WERI-Rb-1 (cell line): ENCODE measurements at regions not wholly inside any gene's neighbourhood (a gene's known extent, or its start where the extent isn't known, plus 50 kb on each side); places are given as distances from the start of the nearest gene placed in this dataset.

Source experiments
- DNase-seq: peaks from one replicate; pipeline ENCODE4 v3.0.0-alpha.2; 2020
- H3K27ac ChIP-seq: fragments of 250-450 bp; sonication (Bioruptor Pico); 2 replicates; pipeline ENCODE4 v1.5.1; 2020; ENCODE audit warnings: mild to moderate bottlenecking, moderate library complexity
- H3K27me3 ChIP-seq: fragments of 250-450 bp; sonication (Bioruptor Pico); 2 replicates; pipeline ENCODE4 v1.5.1; 2021; ENCODE audit warnings: mild to moderate bottlenecking, low read depth, moderate library complexity; ENCODE audit not compliant: insufficient read depth, severe bottlenecking
- H3K36me3 ChIP-seq: fragments of 250-450 bp; sonication (Bioruptor Pico); 2 replicates; pipeline ENCODE4 v1.5.1; 2020; ENCODE audit warnings: mild to moderate bottlenecking, moderate library complexity
- H3K4me3 ChIP-seq: 2 replicates; pipeline ENCODE4 v1.5.1; 2011; ENCODE audit warnings: low read depth, mild to moderate bottlenecking, control low read depth, low read length
- H3K9me3 ChIP-seq: fragments of 250-450 bp; sonication (Bioruptor Pico); 2 replicates; pipeline ENCODE4 v1.5.1; 2021; ENCODE audit warnings: mild to moderate bottlenecking, moderate library complexity; ENCODE audit not compliant: severe bottlenecking
- CTCF ChIP-seq: IDR thresholded peaks from 2 replicates; pipeline ENCODE4 v1.5.1; 2011; ENCODE audit warnings: low read depth, mild to moderate bottlenecking, control low read depth, inconsistent platforms, low read length

- Histone ChIP-seq H3K27me3 (no peaks in the 10 kb centered on the region), H3K36me3 (no peaks in the 10 kb centered on the region), H3K4me3 (no peak overlapping the region), H3K27ac (no peak overlapping the region), H3K9me3 (peaks cover 6% of the 10 kb centered on the region)
- no peak for DNase-seq
- TF ChIP-seq CTCF, result no peak
These were observed 144.7 kb upstream of the SOX9 start for GRCh38 chr17:71976011-71976649.

GRCh38 chr17:71978435-71978834, 142.4 kb upstream of the SOX9 start:
- peaks cover 6% of the 10 kb centered on the region for H3K9me3 ChIP-seq
- peaks cover under 1% of the 10 kb centered on the region for H3K27me3 ChIP-seq
- H3K27ac ChIP-seq, result no peak overlapping the region
- H3K36me3 ChIP-seq, result no peaks in the 10 kb centered on the region
- no peak for TF ChIP-seq CTCF
- no peak overlapping the region for H3K4me3 ChIP-seq
- DNase-seq, result no peak

- peaks cover 6% of the 10 kb centered on the region for H3K9me3 ChIP-seq
- H3K27me3 ChIP-seq, result peaks cover 10% of the 10 kb centered on the region
- no peak for TF ChIP-seq CTCF
- H3K27ac ChIP-seq, result no peak overlapping the region
- DNase-seq, result no peak
- no peaks in the 10 kb centered on the region for H3K36me3 ChIP-seq
- H3K4me3 ChIP-seq, result no peak overlapping the region
These were observed 140.6 kb upstream of the SOX9 start for GRCh38 chr17:71980171-71980570.

GRCh38 chr17:71983828-71984227, 137.0 kb upstream of the SOX9 start:
- no peak overlapping the region for H3K4me3 ChIP-seq
- peaks cover 29% of the 10 kb centered on the region for H3K27me3 ChIP-seq
- no peak for TF ChIP-seq CTCF
- no peaks in the 10 kb centered on the region for H3K36me3 ChIP-seq
- no peak for DNase-seq
- no peak overlapping the region for H3K27ac ChIP-seq
- peaks cover 1% of the 10 kb centered on the region for H3K9me3 ChIP-seq

- TF ChIP-seq CTCF, result no peak
- no peak overlapping the region for H3K27ac ChIP-seq
- no peaks in the 10 kb centered on the region for H3K9me3 ChIP-seq
- H3K36me3 ChIP-seq, result no peaks in the 10 kb centered on the region
- peaks cover 36% of the 10 kb centered on the region for H3K27me3 ChIP-seq
- no peak overlapping the region for H3K4me3 ChIP-seq
- no peak for DNase-seq
These were observed 135.4 kb upstream of the SOX9 start for GRCh38 chr17:71985111-71986039.
